NCI-H2107 (cell line): ENCODE measurements at regions not wholly inside any gene's neighbourhood (a gene's known extent, or its start where the extent isn't known, plus 50 kb on each side); places are given as distances from the start of the nearest gene placed in this dataset.
"Not testable (repeated sequence)": the region's sequence is repeated elsewhere in the genome, so short reads cannot be mapped to it uniquely, and the experiment has no call there.

Source experiments
- DNase-seq: peaks from one replicate; lab custom pipeline; 2025; lab: John Stamatoyannopoulos, UW

- no peak for DNase-seq
Observed at GRCh38 chr2:147420947-147421675, 423.7 kb upstream of the ACVR2A start.

GRCh38 chr2:147420517-147420916, 424.3 kb upstream of the ACVR2A start:
- no peak for DNase-seq

- DNase-seq: no peak
Observed at GRCh38 chr2:147416099-147416498, 428.7 kb upstream of the ACVR2A start.

- DNase-seq: not testable (repeated sequence)
Observed at GRCh38 chr2:147414656-147415055, 430.2 kb upstream of the ACVR2A start.

- no peak for DNase-seq
Observed at GRCh38 chr2:147408357-147408756, 436.5 kb upstream of the ACVR2A start.

GRCh38 chr2:147405651-147406050, 439.2 kb upstream of the ACVR2A start:
- no peak for DNase-seq

GRCh38 chr2:147398996-147399395, 445.8 kb upstream of the ACVR2A start:
- DNase-seq: no peak

GRCh38 chr2:147398301-147398700, 446.5 kb upstream of the ACVR2A start:
- DNase-seq: no peak

GRCh38 chr2:147396890-147397289, 447.9 kb upstream of the ACVR2A start:
- DNase-seq: no peak

GRCh38 chr2:147394179-147394790, 450.5 kb upstream of the ACVR2A start:
- DNase-seq: no peak

- no peak for DNase-seq
Observed at GRCh38 chr2:147392180-147392579, 452.6 kb upstream of the ACVR2A start.

GRCh38 chr2:147390475-147390874, 454.4 kb upstream of the ACVR2A start:
- no peak for DNase-seq

- DNase-seq: no peak
Observed at GRCh38 chr2:147389218-147389617, 455.6 kb upstream of the ACVR2A start.

GRCh38 chr2:147388217-147388616, 456.6 kb upstream of the ACVR2A start:
- no peak for DNase-seq

GRCh38 chr2:147386284-147386683, 458.5 kb upstream of the ACVR2A start:
- DNase-seq: no peak

GRCh38 chr2:147385600-147385999, 459.2 kb upstream of the ACVR2A start:
- DNase-seq: no peak

GRCh38 chr2:147384659-147385058, 460.2 kb upstream of the ACVR2A start:
- no peak for DNase-seq

GRCh38 chr2:147382322-147382948, 462.4 kb upstream of the ACVR2A start:
- DNase-seq: peak; percentile 29

- no peak for DNase-seq
Observed at GRCh38 chr2:147378403-147378802, 466.4 kb upstream of the ACVR2A start.

GRCh38 chr2:147375073-147375472, 469.8 kb upstream of the ACVR2A start:
- no peak for DNase-seq

GRCh38 chr2:147374423-147374811, 470.4 kb upstream of the ACVR2A start:
- DNase-seq: no peak

GRCh38 chr2:147373800-147374422, 470.9 kb upstream of the ACVR2A start:
- no peak for DNase-seq

GRCh38 chr2:147368306-147368705, 476.5 kb upstream of the ACVR2A start:
- DNase-seq: no peak
